Superior temporal gyrus (tissue), 1 donor: ENCODE measurements at regions not wholly inside any gene's neighbourhood (a gene's known extent, or its start where the extent isn't known, plus 50 kb on each side); places are given as distances from the start of the nearest gene placed in this dataset.

ENCODE experiments used
- DNase-seq: peaks from one replicate; pipeline ENCODE4 v3.0.0-alpha.2; 2016; ENCODE audit errors: extremely low spot score

GRCh38 chr22:48096411-48096810 lies 1334.0 kb downstream of the TBC1D22A start:
- no peak for DNase-seq

- DNase-seq = no peak
Measured at GRCh38 chr22:48093981-48094380, 1331.5 kb downstream of the TBC1D22A start.

GRCh38 chr22:48092866-48093265 lies 1330.4 kb downstream of the TBC1D22A start:
- DNase-seq = no peak

- no peak for DNase-seq
Measured at GRCh38 chr22:48091656-48092223, 1329.3 kb downstream of the TBC1D22A start.

GRCh38 chr22:48091060-48091650 lies 1328.7 kb downstream of the TBC1D22A start:
- no peak for DNase-seq

GRCh38 chr22:48090332-48090672 lies 1327.9 kb downstream of the TBC1D22A start:
- DNase-seq = no peak

GRCh38 chr22:48089601-48090331 lies 1327.3 kb downstream of the TBC1D22A start:
- DNase-seq = no peak

GRCh38 chr22:48088926-48089536 lies 1326.6 kb downstream of the TBC1D22A start:
- DNase-seq = no peak

- no peak for DNase-seq
Measured at GRCh38 chr22:48088251-48088650, 1325.8 kb downstream of the TBC1D22A start.

GRCh38 chr22:48085901-48086645 lies 1323.6 kb downstream of the TBC1D22A start:
- no peak for DNase-seq

GRCh38 chr22:48084729-48085050 lies 1322.2 kb downstream of the TBC1D22A start:
- no peak for DNase-seq

- no peak for DNase-seq
Measured at GRCh38 chr22:48084041-48084728, 1321.7 kb downstream of the TBC1D22A start.

- no peak for DNase-seq
Measured at GRCh38 chr22:48083502-48083901, 1321.1 kb downstream of the TBC1D22A start.

- no peak for DNase-seq
Measured at GRCh38 chr22:48082284-48082683, 1319.8 kb downstream of the TBC1D22A start.

GRCh38 chr22:48081281-48081680 lies 1318.8 kb downstream of the TBC1D22A start:
- DNase-seq = no peak

- DNase-seq = no peak
Measured at GRCh38 chr22:48080316-48081165, 1318.1 kb downstream of the TBC1D22A start.

GRCh38 chr22:48079505-48080290 lies 1317.2 kb downstream of the TBC1D22A start:
- DNase-seq = no peak

- no peak for DNase-seq
Measured at GRCh38 chr22:48078825-48079224, 1316.4 kb downstream of the TBC1D22A start.

- DNase-seq = no peak
Measured at GRCh38 chr22:48077699-48078098, 1315.2 kb downstream of the TBC1D22A start.

GRCh38 chr22:48076008-48076407 lies 1313.6 kb downstream of the TBC1D22A start:
- no peak for DNase-seq
